OCI-LY7 (cell line): ENCODE measurements at regions not wholly inside any gene's neighbourhood (a gene's known extent, or its start where the extent isn't known, plus 50 kb on each side); places are given as distances from the start of the nearest gene placed in this dataset.

Experiments
- EZH2phosphoT487 ChIP-seq: fragments of 200-600 bp; sonication (generic); IDR thresholded peaks from 2 replicates; pipeline ENCODE4 v1.6.1; 2018; ENCODE audit warnings: low read depth, borderline replicate concordance, mild to moderate bottlenecking, mixed run types, antibody characterized with exemption, low read length, moderate library complexity, mixed read lengths
- TF ChIP-seq, protein P1 (sequence below): fragments of 200-600 bp; sonication (generic); conservative IDR thresholded peaks from 2 replicates; pipeline ENCODE4 v1.5.1; 2014; ENCODE audit warnings: mild to moderate bottlenecking, antibody characterized with exemption, low read length, moderate library complexity, mixed read lengths

DNA sequence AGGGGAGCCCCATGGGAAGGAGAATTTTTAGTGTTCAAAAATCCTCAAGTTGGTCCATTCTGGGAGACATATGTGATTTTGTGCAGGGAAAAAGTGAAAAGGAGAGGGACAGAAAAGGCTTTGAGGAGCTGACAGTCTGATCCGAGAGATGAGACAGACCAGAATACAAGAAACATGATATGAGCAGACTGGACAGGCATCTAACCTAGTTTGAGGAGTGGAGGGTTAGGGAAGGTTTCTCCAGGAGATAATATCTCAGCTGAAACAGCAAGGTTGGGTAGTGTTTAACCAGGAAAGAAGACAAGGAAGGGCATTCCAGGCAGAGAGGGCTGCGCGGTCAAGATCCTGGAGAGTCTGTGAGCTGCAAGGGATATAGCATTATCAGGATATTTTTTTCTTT lies 101.4 kb upstream of the NCAM1 start:
- TF ChIP-seq, protein P1, sequence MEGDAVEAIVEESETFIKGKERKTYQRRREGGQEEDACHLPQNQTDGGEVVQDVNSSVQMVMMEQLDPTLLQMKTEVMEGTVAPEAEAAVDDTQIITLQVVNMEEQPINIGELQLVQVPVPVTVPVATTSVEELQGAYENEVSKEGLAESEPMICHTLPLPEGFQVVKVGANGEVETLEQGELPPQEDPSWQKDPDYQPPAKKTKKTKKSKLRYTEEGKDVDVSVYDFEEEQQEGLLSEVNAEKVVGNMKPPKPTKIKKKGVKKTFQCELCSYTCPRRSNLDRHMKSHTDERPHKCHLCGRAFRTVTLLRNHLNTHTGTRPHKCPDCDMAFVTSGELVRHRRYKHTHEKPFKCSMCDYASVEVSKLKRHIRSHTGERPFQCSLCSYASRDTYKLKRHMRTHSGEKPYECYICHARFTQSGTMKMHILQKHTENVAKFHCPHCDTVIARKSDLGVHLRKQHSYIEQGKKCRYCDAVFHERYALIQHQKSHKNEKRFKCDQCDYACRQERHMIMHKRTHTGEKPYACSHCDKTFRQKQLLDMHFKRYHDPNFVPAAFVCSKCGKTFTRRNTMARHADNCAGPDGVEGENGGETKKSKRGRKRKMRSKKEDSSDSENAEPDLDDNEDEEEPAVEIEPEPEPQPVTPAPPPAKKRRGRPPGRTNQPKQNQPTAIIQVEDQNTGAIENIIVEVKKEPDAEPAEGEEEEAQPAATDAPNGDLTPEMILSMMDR = no peak
- no peak for TF ChIP-seq EZH2phosphoT487
